ENCODE measurements at regions not wholly inside any gene's neighbourhood (a gene's known extent, or its start where the extent isn't known, plus 50 kb on each side); places are given as distances from the start of the nearest gene placed in this dataset.

DNA sequence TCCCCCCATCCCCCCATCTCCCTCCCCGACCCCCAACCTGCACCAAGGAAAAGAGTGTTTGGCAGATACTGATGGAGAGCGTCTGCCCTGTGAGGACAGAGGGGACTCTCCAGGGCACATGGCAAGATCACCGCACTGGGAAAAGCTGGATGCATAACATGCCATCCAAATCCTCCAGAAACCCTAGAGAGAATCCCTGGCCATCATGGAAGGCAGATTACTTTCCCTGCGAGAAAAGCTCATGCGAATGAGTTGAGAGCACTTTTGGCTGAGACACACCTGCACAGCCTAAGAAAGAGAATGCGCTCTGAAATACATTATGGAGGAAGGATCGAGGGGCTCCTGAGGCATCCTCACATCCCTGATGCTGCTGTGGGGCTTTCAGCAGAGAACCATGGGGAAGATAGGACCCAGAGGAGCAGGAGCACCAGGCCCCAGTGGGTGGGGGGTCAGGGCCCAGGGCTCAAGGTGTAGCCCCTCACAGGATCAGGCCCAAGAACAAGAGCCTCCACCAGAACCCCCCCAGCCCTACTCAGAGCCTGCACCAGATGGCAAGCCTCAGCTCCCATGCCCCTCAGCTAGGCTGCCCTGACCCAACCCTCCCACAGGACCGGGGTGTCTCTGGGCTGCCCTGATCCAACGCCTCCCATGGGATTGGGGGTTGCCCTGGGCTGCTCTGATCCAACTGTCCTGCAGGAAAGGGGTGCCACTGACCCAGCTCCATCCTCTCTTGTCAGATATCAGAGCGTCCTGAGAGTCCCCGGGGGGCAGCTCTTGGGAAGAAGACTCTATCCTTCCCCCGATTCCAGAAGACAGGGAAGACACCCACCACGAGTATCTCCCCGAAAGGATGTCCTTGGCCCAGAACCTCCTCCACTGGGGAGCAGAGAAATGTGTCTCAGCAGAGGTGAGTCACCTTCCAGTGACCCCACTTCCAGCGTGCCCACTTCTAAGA lies 153.4 kb downstream of the NDUFA10 start:
- Histone ChIP-seq H3K9me3 (ENCODE audit: control insufficient read depth, insufficient read depth, low read length) (no peaks in the 10 kb centered on the region), H3K36me3 (ENCODE audit: control insufficient read depth, insufficient read depth, low read length) (no peaks in the 10 kb centered on the region), H3K27me3 (ENCODE audit: control insufficient read depth, insufficient read depth, low read length) (no peaks in the 10 kb centered on the region), H3K27ac (ENCODE audit: low read length) (no peak overlapping the region), H3K4me3 (ENCODE audit: low read length) (no peak overlapping the region), H3K4me1 (ENCODE audit: control insufficient read depth, insufficient read depth, low read length) (no peaks in the 10 kb centered on the region)
- TF ChIP-seq, protein P1, sequence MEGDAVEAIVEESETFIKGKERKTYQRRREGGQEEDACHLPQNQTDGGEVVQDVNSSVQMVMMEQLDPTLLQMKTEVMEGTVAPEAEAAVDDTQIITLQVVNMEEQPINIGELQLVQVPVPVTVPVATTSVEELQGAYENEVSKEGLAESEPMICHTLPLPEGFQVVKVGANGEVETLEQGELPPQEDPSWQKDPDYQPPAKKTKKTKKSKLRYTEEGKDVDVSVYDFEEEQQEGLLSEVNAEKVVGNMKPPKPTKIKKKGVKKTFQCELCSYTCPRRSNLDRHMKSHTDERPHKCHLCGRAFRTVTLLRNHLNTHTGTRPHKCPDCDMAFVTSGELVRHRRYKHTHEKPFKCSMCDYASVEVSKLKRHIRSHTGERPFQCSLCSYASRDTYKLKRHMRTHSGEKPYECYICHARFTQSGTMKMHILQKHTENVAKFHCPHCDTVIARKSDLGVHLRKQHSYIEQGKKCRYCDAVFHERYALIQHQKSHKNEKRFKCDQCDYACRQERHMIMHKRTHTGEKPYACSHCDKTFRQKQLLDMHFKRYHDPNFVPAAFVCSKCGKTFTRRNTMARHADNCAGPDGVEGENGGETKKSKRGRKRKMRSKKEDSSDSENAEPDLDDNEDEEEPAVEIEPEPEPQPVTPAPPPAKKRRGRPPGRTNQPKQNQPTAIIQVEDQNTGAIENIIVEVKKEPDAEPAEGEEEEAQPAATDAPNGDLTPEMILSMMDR (IDR thresholded peaks at IDR 0.05): no peak
- 88% methylated on average over 14 of the region's 15 CpGs for WGBS (ENCODE audit: insufficient coverage)
- no peak for ATAC-seq
- Mint-ChIP-seq H3K27ac (no peak overlapping the region), H3K36me3 (no peaks in the 10 kb centered on the region), H3K9me3 (no peaks in the 10 kb centered on the region), H3K27me3 (ENCODE audit: low read depth in 2 of 2) (peaks cover 6 to 7% of the 10 kb centered on the region in 2 donors), H3K4me1 (no peaks in the 10 kb centered on the region), H3K4me3 (no peak overlapping the region)
- intact Hi-C loops (cut with micrococcal nuclease): no loop called here
- no peak for DNase-seq

DNA sequence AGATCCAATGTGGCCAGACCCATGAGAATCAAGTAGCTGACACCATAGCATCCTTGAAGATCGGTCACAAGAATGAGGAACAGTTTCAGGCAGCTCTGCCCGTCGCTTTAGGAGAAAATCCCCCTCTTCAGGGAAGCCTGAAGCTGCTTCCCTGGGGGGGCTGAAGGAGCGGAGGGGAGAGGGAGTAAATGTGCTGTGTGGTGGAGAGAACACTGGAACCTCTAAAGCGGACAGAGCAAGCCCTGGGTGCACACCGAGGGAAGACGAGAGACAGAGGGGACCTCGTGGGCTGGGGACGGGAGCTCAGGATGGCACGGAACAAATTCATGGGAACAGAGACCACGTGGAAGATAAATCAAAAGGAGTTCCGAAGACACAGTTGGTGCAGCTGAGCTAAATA lies 154.3 kb downstream of the NDUFA10 start:
- no peak overlapping the region for H3K4me3 Mint-ChIP-seq
- 94% methylated on average over 12 of the region's 12 CpGs for WGBS (ENCODE audit: insufficient coverage)
- no peaks in the 10 kb centered on the region for H3K4me1 ChIP-seq (ENCODE audit: control insufficient read depth, insufficient read depth, low read length)
- DNase-seq: no peak
- H3K36me3 Mint-ChIP-seq: no peaks in the 10 kb centered on the region
- no peaks in the 10 kb centered on the region for H3K36me3 ChIP-seq (ENCODE audit: control insufficient read depth, insufficient read depth, low read length)
- H3K4me3 ChIP-seq (ENCODE audit: low read length): no peak overlapping the region
- peaks cover 0 to 6% of the 10 kb centered on the region in 2 donors for H3K27me3 Mint-ChIP-seq (ENCODE audit: low read depth in 2 of 2)
- H3K9me3 ChIP-seq (ENCODE audit: control insufficient read depth, insufficient read depth, low read length): no peaks in the 10 kb centered on the region
- no peak for ATAC-seq
- no peak overlapping the region for H3K27ac ChIP-seq (ENCODE audit: low read length)
- no peaks in the 10 kb centered on the region for H3K4me1 Mint-ChIP-seq
- H3K27me3 ChIP-seq (ENCODE audit: control insufficient read depth, insufficient read depth, low read length): no peaks in the 10 kb centered on the region
- no peak overlapping the region for H3K27ac Mint-ChIP-seq
- TF ChIP-seq, protein P1 (IDR thresholded peaks at IDR 0.05): no peak
- intact Hi-C loops (cut with micrococcal nuclease): no loop called here
- H3K9me3 Mint-ChIP-seq: no peaks in the 10 kb centered on the region

DNA sequence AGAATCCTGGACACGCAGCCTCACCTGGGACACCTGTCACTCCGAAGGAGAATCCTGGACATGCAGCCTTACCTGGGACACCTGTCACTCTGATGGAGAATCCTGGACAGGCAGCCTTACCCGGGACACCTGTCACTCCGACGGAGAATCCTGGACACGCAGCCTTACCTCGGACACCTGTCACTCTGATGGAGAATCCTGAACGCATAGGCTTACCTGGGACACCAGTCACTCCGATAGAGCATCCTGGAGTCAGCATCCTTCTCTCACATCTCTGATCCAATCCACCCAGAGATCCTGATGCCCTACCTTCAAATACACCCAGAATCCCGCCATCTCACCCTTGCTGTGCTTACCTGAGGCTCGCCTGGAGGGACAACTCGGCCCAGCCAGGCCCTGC lies 154.9 kb downstream of the NDUFA10 start:
- H3K4me1 Mint-ChIP-seq: no peaks in the 10 kb centered on the region
- peaks cover 0 to 6% of the 10 kb centered on the region in 2 donors for H3K27me3 Mint-ChIP-seq (ENCODE audit: low read depth in 2 of 2)
- Histone ChIP-seq H3K4me1 (ENCODE audit: control insufficient read depth, insufficient read depth, low read length) (no peaks in the 10 kb centered on the region), H3K4me3 (ENCODE audit: low read length) (no peak overlapping the region), H3K36me3 (ENCODE audit: control insufficient read depth, insufficient read depth, low read length) (no peaks in the 10 kb centered on the region), H3K27me3 (ENCODE audit: control insufficient read depth, insufficient read depth, low read length) (no peaks in the 10 kb centered on the region), H3K27ac (ENCODE audit: low read length) (no peak overlapping the region), H3K9me3 (ENCODE audit: control insufficient read depth, insufficient read depth, low read length) (no peaks in the 10 kb centered on the region)
- H3K36me3 Mint-ChIP-seq: no peaks in the 10 kb centered on the region
- H3K4me3 Mint-ChIP-seq: no peak overlapping the region
- intact Hi-C loops (cut with micrococcal nuclease): no loop called here
- no peak overlapping the region for H3K27ac Mint-ChIP-seq
- DNase-seq (no peak), ATAC-seq (no peak)
- 94% methylated on average over 12 of the region's 12 CpGs for WGBS (ENCODE audit: insufficient coverage)
- TF ChIP-seq, protein P1 (IDR thresholded peaks at IDR 0.05): no peak
- no peaks in the 10 kb centered on the region for H3K9me3 Mint-ChIP-seq
